ENCODE measurements at regions not wholly inside any gene's neighbourhood (a gene's known extent, or its start where the extent isn't known, plus 50 kb on each side); places are given as distances from the start of the nearest gene placed in this dataset.

- DNase-seq (ENCODE audit: extremely low read depth, low read depth), result no peak
- no peak for TF ChIP-seq CTCF (IDR thresholded peaks at IDR 0.05; ENCODE audit: low read depth, low read length, missing control alignments)
These were observed 160.8 kb upstream of the TLE3 start for GRCh38 chr15:70258369-70259027.

GRCh38 chr15:70257573-70258248 is 160.0 kb upstream of the TLE3 start:
- H3K4me3 ChIP-seq (replicated peaks; ENCODE audit: low read depth, low read length), result no peak overlapping the region
- no peak for TF ChIP-seq CTCF (IDR thresholded peaks at IDR 0.05; ENCODE audit: low read depth, low read length, missing control alignments)
- DNase-seq (ENCODE audit: extremely low read depth, low read depth), result no peak

More at GRCh38 chr15:70258369-70259027, 160.8 kb upstream of the TLE3 start:
- no peak overlapping the region for H3K4me3 ChIP-seq (replicated peaks; ENCODE audit: low read depth, low read length)

GRCh38 chr15:70257047-70257446 is 159.3 kb upstream of the TLE3 start:
- no peak for DNase-seq (ENCODE audit: extremely low read depth, low read depth)
- no peak for TF ChIP-seq CTCF (IDR thresholded peaks at IDR 0.05; ENCODE audit: low read depth, low read length, missing control alignments)
- H3K4me3 ChIP-seq (replicated peaks; ENCODE audit: low read depth, low read length), result no peak overlapping the region

- no peak for TF ChIP-seq CTCF (IDR thresholded peaks at IDR 0.05; ENCODE audit: low read depth, low read length, missing control alignments)
- DNase-seq (ENCODE audit: extremely low read depth, low read depth), result no peak
- no peak overlapping the region for H3K4me3 ChIP-seq (replicated peaks; ENCODE audit: low read depth, low read length)
These were observed 156.7 kb upstream of the TLE3 start for GRCh38 chr15:70254311-70254869.

- no peak for TF ChIP-seq CTCF (IDR thresholded peaks at IDR 0.05; ENCODE audit: low read depth, low read length, missing control alignments)
- no peak for DNase-seq (ENCODE audit: extremely low read depth, low read depth)
- no peak overlapping the region for H3K4me3 ChIP-seq (replicated peaks; ENCODE audit: low read depth, low read length)
These were observed 155.9 kb upstream of the TLE3 start for GRCh38 chr15:70253461-70254156.

GRCh38 chr15:70252951-70253320 is 155.2 kb upstream of the TLE3 start:
- no peak overlapping the region for H3K4me3 ChIP-seq (replicated peaks; ENCODE audit: low read depth, low read length)
- DNase-seq (ENCODE audit: extremely low read depth, low read depth), result no peak
- no peak for TF ChIP-seq CTCF (IDR thresholded peaks at IDR 0.05; ENCODE audit: low read depth, low read length, missing control alignments)
